T1000 (cell line): ENCODE measurements at regions not wholly inside any gene's neighbourhood (a gene's known extent, or its start where the extent isn't known, plus 50 kb on each side); places are given as distances from the start of the nearest gene placed in this dataset.

Experiments used
- DNase-seq: peaks from one replicate; lab custom pipeline; 2025; ENCODE audit warnings: mixed read lengths; lab: John Stamatoyannopoulos, UW

GRCh38 chr1:234718496-234719453 is 108.8 kb upstream of the IRF2BP2 start:
- no peak for DNase-seq

GRCh38 chr1:234716908-234717375 is 107.0 kb upstream of the IRF2BP2 start:
- no peak for DNase-seq

- DNase-seq = no peak
Measured at GRCh38 chr1:234715252-234716014, 105.5 kb upstream of the IRF2BP2 start.

GRCh38 chr1:234713859-234714258 is 103.9 kb upstream of the IRF2BP2 start:
- no peak for DNase-seq

GRCh38 chr1:234713440-234713839 is 103.5 kb upstream of the IRF2BP2 start:
- DNase-seq = no peak

GRCh38 chr1:234712891-234713305 is 102.9 kb upstream of the IRF2BP2 start:
- no peak for DNase-seq

GRCh38 chr1:234710936-234711724 is 101.2 kb upstream of the IRF2BP2 start:
- DNase-seq = no peak

GRCh38 chr1:234710381-234710780 is 100.4 kb upstream of the IRF2BP2 start:
- DNase-seq = no peak

- no peak for DNase-seq
Measured at GRCh38 chr1:234709473-234710228, 99.7 kb upstream of the IRF2BP2 start.

- no peak for DNase-seq
Measured at GRCh38 chr1:234708700-234709395, 98.9 kb upstream of the IRF2BP2 start.

- DNase-seq = no peak
Measured at GRCh38 chr1:234707641-234708040, 97.7 kb upstream of the IRF2BP2 start.

- no peak for DNase-seq
Measured at GRCh38 chr1:234706931-234707330, 97.0 kb upstream of the IRF2BP2 start.

- DNase-seq = no peak
Measured at GRCh38 chr1:234706199-234706598, 96.2 kb upstream of the IRF2BP2 start.

- DNase-seq = no peak
Measured at GRCh38 chr1:234705615-234706014, 95.6 kb upstream of the IRF2BP2 start.

- no peak for DNase-seq
Measured at GRCh38 chr1:234704106-234704887, 94.3 kb upstream of the IRF2BP2 start.

- no peak for DNase-seq
Measured at GRCh38 chr1:234702342-234703000, 92.5 kb upstream of the IRF2BP2 start.

GRCh38 chr1:234701737-234702341 is 91.9 kb upstream of the IRF2BP2 start:
- no peak for DNase-seq

- DNase-seq = peak; percentile 30
Measured at GRCh38 chr1:234699795-234700665, 90.1 kb upstream of the IRF2BP2 start.
